ENCODE measurements at regions not wholly inside any gene's neighbourhood (a gene's known extent, or its start where the extent isn't known, plus 50 kb on each side); places are given as distances from the start of the nearest gene placed in this dataset.

- no peak for TF ChIP-seq HDAC6 (IDR thresholded peaks at IDR 0.05; ENCODE audit: low read depth, low read length)
- no peak for TF ChIP-seq SP4 (IDR thresholded peaks at IDR 0.05; ENCODE audit: low read length)
- TF ChIP-seq, protein P1, sequence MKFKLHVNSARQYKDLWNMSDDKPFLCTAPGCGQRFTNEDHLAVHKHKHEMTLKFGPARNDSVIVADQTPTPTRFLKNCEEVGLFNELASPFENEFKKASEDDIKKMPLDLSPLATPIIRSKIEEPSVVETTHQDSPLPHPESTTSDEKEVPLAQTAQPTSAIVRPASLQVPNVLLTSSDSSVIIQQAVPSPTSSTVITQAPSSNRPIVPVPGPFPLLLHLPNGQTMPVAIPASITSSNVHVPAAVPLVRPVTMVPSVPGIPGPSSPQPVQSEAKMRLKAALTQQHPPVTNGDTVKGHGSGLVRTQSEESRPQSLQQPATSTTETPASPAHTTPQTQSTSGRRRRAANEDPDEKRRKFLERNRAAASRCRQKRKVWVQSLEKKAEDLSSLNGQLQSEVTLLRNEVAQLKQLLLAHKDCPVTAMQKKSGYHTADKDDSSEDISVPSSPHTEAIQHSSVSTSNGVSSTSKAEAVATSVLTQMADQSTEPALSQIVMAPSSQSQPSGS (IDR thresholded peaks at IDR 0.05; ENCODE audit: low read length) = no peak
- no peak for TF ChIP-seq GTF2F1 (IDR thresholded peaks at IDR 0.05; ENCODE audit: borderline replicate concordance, low read depth, low read length)
- no peak for TF ChIP-seq CHD2 (IDR thresholded peaks at IDR 0.05; ENCODE audit: low read length)
- TF ChIP-seq RNF2 (IDR thresholded peaks at IDR 0.05; ENCODE audit: borderline replicate concordance, low read depth, low read length, missing control alignments, poor library complexity, severe bottlenecking) = no peak
- TF ChIP-seq POU5F1 (IDR thresholded peaks at IDR 0.05; ENCODE audit: low read depth, low read length) = no peak
- TF ChIP-seq SUZ12 (IDR thresholded peaks at IDR 0.05; ENCODE audit: low read length) = no peak
- TF ChIP-seq E2F6 (IDR thresholded peaks at IDR 0.05) = no peak
- no peak for TF ChIP-seq CBX8 (IDR thresholded peaks at IDR 0.05; ENCODE audit: borderline replicate concordance, low read depth, low read length)
- no peak for TF ChIP-seq SAP30 (IDR thresholded peaks at IDR 0.05; ENCODE audit: insufficient read depth, insufficient replicate concordance, low read length)
- TF ChIP-seq EGR1 (IDR thresholded peaks at IDR 0.05; ENCODE audit: borderline replicate concordance, low read depth, low read length) = no peak
- TF ChIP-seq ATF3 (IDR thresholded peaks at IDR 0.05; ENCODE audit: insufficient read depth, low read depth, low read length) = no peak
- TF ChIP-seq SIX5 (IDR thresholded peaks at IDR 0.05; ENCODE audit: low read depth, low read length) = no peak
- no peak for TF ChIP-seq SIRT6 (IDR thresholded peaks at IDR 0.05; ENCODE audit: low read length)
- TF ChIP-seq SRF (IDR thresholded peaks at IDR 0.05; ENCODE audit: low read depth, low read length) = no peak
- no peak for TF ChIP-seq KDM4A (IDR thresholded peaks at IDR 0.05; ENCODE audit: low read depth, low read length, severe bottlenecking)
- no peak for TF ChIP-seq BRCA1 (IDR thresholded peaks at IDR 0.05; ENCODE audit: low read depth, low read length)
- TF ChIP-seq CTBP2 (IDR thresholded peaks at IDR 0.05; ENCODE audit: borderline replicate concordance, insufficient read depth, insufficient read length, low read length) = no peak
These were observed 151.9 kb downstream of the CRLF2 start (continued) for GRCh38 chrX:1060562-1060960.

All from H1 (cell line).